Stomach (tissue), 8 donors: ENCODE measurements at regions not wholly inside any gene's neighbourhood (a gene's known extent, or its start where the extent isn't known, plus 50 kb on each side); places are given as distances from the start of the nearest gene placed in this dataset.

Experiments
- DNase-seq, 2 donors: peaks; one replicate each; pipeline versions ENCODE4 v3.0.0 to v3.0.0-alpha.2; 2013 to 2019
- H3K27ac ChIP-seq, 5 donors: fragments of 200-600 bp in 4 of 5; sonication (generic) in 4 of 5; one replicate each; pipeline ENCODE4 v1.5.1; 2013 to 2019; ENCODE audit warnings: mild to moderate bottlenecking in 1 of 5, moderate library complexity in 1 of 5
- H3K27me3 ChIP-seq, 3 donors: fragments of 200-600 bp; sonication (generic); one replicate each; pipeline ENCODE4 v1.5.1; 2017 to 2019; ENCODE audit warnings: mixed run types in 1 of 3
- H3K36me3 ChIP-seq, 4 donors: fragments of 200-600 bp; sonication (generic); 1 replicate in 3 of 4; 2 replicates in 1 of 4; pipeline ENCODE4 v1.5.1; 2016 to 2019
- H3K4me1 ChIP-seq, 4 donors: fragments of 200-600 bp; sonication (generic); one replicate each; pipeline ENCODE4 v1.5.1; 2016 to 2019
- H3K4me3 ChIP-seq, 4 donors: fragments of 200-600 bp; sonication (generic) in 3 of 4; one replicate each; pipeline ENCODE4 v1.5.1; 2016 to 2019; ENCODE audit warnings: mild to moderate bottlenecking in 1 of 4
- H3K9me3 ChIP-seq, 4 donors: fragments of 200-600 bp; sonication (generic); one replicate each; pipeline ENCODE4 v1.5.1; 2016 to 2019
- CTCF ChIP-seq, 7 experiments: fragments of 450-650 bp in 4 of 7; fragments of 200-600 bp in 3 of 7; sonication (generic) in 3 of 7; IDR thresholded peaks; one replicate each; pipeline ENCODE4 v1.5.1; 2016 to 2019; ENCODE audit warnings: antibody characterized with exemption in 7 of 7, control low read depth in 2 of 7, mild to moderate bottlenecking in 1 of 7
- EP300 ChIP-seq: sonication (generic); formaldehyde crosslinking; IDR thresholded peaks from one replicate; pipeline ENCODE4 v1.6.1; 2017; ENCODE audit warnings: antibody characterized with exemption
- POLR2A ChIP-seq, 4 donors: fragments of 450-650 bp; IDR thresholded peaks; one replicate each; pipeline ENCODE4 v1.6.1; 2016; ENCODE audit warnings: antibody characterized with exemption in 4 of 4, control low read depth in 2 of 4, mild to moderate bottlenecking in 1 of 4, moderate library complexity in 1 of 4
- POLR2AphosphoS5 ChIP-seq, 3 donors: sonication (generic); formaldehyde crosslinking; IDR thresholded peaks; one replicate each; pipeline ENCODE4 v1.6.1; 2016; ENCODE audit warnings: antibody characterized with exemption in 3 of 3
- WGBS, 5 donors: extraction: QIAGEN DNeasy Blood & Tissue Kit in 3 of 5; methylation state at CpG; one replicate each; pipeline versions ENCODE4 v1.1.5 to v1.1.7; 2013 to 2018; 5-methylcytosine and 5-hydroxymethylcytosine counted together
- intact Hi-C: fragments of 100-400 bp; cut with DNase I; formaldehyde crosslinking; loops from one replicate; pipeline ENCODE4 v1.15.1; 2023; ENCODE audit warnings: low total_unique reads
- donor health status: healthy with polysubstance abuse.
- donor health status: Bipolar disorder and iron deficiency.
- donor health status: healthy.

GRCh38 chr12:94851396-94852028 is 152.0 kb downstream of the NDUFA12 start:
- 62 to 73% (median 64%) methylated on average over 2 of the region's 2 CpGs for WGBS, 5 donors
- TF ChIP-seq CTCF (IDR thresholded peaks at IDR 0.05): no peak
- TF ChIP-seq POLR2A (IDR thresholded peaks at IDR 0.05): no peak

GRCh38 chr12:94849411-94849976 is 154.0 kb downstream of the NDUFA12 start:
- intact Hi-C loops: loop anchor here (10.0 kb wide), 1 partner anchor 55 kb away; no protein-coding TSS in a partner anchor

More at GRCh38 chr12:94851396-94852028, 152.0 kb downstream of the NDUFA12 start:
- Histone ChIP-seq H3K4me3 (no peak overlapping the region), H3K36me3 (no peaks in the 10 kb centered on the region), H3K27ac (no peak overlapping the region), H3K27me3 (peaks cover 0 to 8% (median 4%) of the 10 kb centered on the region in 3 donors), H3K9me3 (no peaks in the 10 kb centered on the region), H3K4me1 (no peaks in the 10 kb centered on the region)
- DNase-seq: no peak
- intact Hi-C loops: no loop called here

GRCh38 chr12:94848966-94849365 is 154.5 kb downstream of the NDUFA12 start:
- Histone ChIP-seq H3K9me3 (no peaks in the 10 kb centered on the region), H3K4me1 (no peaks in the 10 kb centered on the region), H3K36me3 (no peaks in the 10 kb centered on the region), H3K4me3 (no peak overlapping the region), H3K27me3 (peaks cover 0 to 8% (median 4%) of the 10 kb centered on the region in 3 donors), H3K27ac (no peak overlapping the region)
- intact Hi-C loops: loop anchor here (10.0 kb wide), 1 partner anchor 56 kb away; no protein-coding TSS in a partner anchor
- TF ChIP-seq EP300: no peak
- TF ChIP-seq CTCF (IDR thresholded peaks at IDR 0.05): no peak
- no peak for TF ChIP-seq POLR2AphosphoS5 (IDR thresholded peaks at IDR 0.05)
- TF ChIP-seq POLR2A (IDR thresholded peaks at IDR 0.05): no peak
- DNase-seq: no peak
- WGBS, 5 donors: 82 to 93% (median 90%) methylated on average over 4 of the region's 4 CpGs

More at GRCh38 chr12:94849411-94849976, 154.0 kb downstream of the NDUFA12 start:
- Histone ChIP-seq H3K27me3 (peaks cover 0 to 8% (median 4%) of the 10 kb centered on the region in 3 donors), H3K36me3 (no peaks in the 10 kb centered on the region), H3K4me3 (no peak overlapping the region), H3K4me1 (no peaks in the 10 kb centered on the region), H3K9me3 (no peaks in the 10 kb centered on the region), H3K27ac (no peak overlapping the region)
- DNase-seq: no peak
- WGBS, 5 donors: 81 to 85% (median 82%) methylated on average over 4 to 5 of the region's 5 CpGs
- TF ChIP-seq POLR2AphosphoS5 (IDR thresholded peaks at IDR 0.05) (no peak), POLR2A (IDR thresholded peaks at IDR 0.05) (no peak), EP300 (no peak), CTCF (IDR thresholded peaks at IDR 0.05) (no peak)

- 79 to 89% (median 88%) methylated on average over 8 of the region's 8 CpGs for WGBS, 5 donors
- no peak for TF ChIP-seq EP300
- TF ChIP-seq POLR2A (IDR thresholded peaks at IDR 0.05): no peak
- no peak for TF ChIP-seq POLR2AphosphoS5 (IDR thresholded peaks at IDR 0.05)
- no peak for TF ChIP-seq CTCF (IDR thresholded peaks at IDR 0.05)
- peaks cover 0 to 3% (median 0%) of the 10 kb centered on the region in 4 donors for H3K9me3 ChIP-seq
- peaks cover 0 to 8% (median 4%) of the 10 kb centered on the region in 3 donors for H3K27me3 ChIP-seq
- intact Hi-C loops: loop anchor here (10.0 kb wide), 1 partner anchor 60 kb away; no protein-coding TSS in a partner anchor
- no peak overlapping the region for H3K4me3 ChIP-seq
- DNase-seq: no peak
- H3K27ac ChIP-seq: no peak overlapping the region
- no peaks in the 10 kb centered on the region for H3K36me3 ChIP-seq
- H3K4me1 ChIP-seq: no peaks in the 10 kb centered on the region
Observed at GRCh38 chr12:94845110-94845509, 158.4 kb downstream of the NDUFA12 start.
